ENCODE measurements at regions not wholly inside any gene's neighbourhood (a gene's known extent, or its start where the extent isn't known, plus 50 kb on each side); places are given as distances from the start of the nearest gene placed in this dataset.

DNA sequence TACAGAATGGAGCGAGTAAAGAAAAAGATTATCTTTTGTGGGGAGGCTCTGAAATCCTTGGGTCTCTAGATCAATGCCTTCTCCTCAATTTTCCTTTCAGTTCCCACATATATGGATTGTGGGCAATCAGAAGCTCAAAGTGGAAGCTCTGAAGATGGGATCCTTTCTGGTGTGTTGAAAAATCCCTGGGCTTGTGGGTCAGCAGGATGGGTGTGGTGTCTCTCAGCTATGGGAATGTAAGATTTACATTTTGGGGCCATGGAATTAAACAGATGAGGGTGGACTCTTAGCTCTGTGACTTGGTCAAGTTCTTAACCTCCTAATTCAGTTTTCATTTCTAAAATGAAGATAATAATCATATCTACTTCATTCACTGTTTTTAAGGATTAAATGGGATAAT, 231.9 kb upstream of the CA10 start:
- ATAC-seq (replicated peaks) = no peak
- Mint-ChIP-seq H3K27ac (no peak overlapping the region), H3K36me3 (peaks cover 0 to 1% of the 10 kb centered on the region in 2 donors), H3K27me3 (no peaks in the 10 kb centered on the region), H3K9me3 (peaks cover 0 to 7% of the 10 kb centered on the region in 2 donors), H3K4me3 (no peak overlapping the region), H3K4me1 (no peaks in the 10 kb centered on the region)
- DNase-seq = no peak

- ATAC-seq (replicated peaks) (no peak), DNase-seq (no peak)
- no peak overlapping the region for H3K27ac Mint-ChIP-seq
- H3K9me3 Mint-ChIP-seq = peaks cover 0 to 7% of the 10 kb centered on the region in 2 donors
- no peaks in the 10 kb centered on the region for H3K4me1 Mint-ChIP-seq
- peaks cover 0 to 1% of the 10 kb centered on the region in 2 donors for H3K36me3 Mint-ChIP-seq
- H3K27me3 Mint-ChIP-seq = no peaks in the 10 kb centered on the region
- no peak overlapping the region for H3K4me3 Mint-ChIP-seq
Observed at GRCh38 chr17:52389632-52390031, 231.1 kb upstream of the CA10 start.

GRCh38 chr17:52388941-52389340, 230.4 kb upstream of the CA10 start:
- no peak for ATAC-seq (replicated peaks)
- Mint-ChIP-seq H3K27ac (no peak overlapping the region), H3K9me3 (peaks cover 0 to 7% of the 10 kb centered on the region in 2 donors), H3K27me3 (no peaks in the 10 kb centered on the region), H3K4me1 (no peaks in the 10 kb centered on the region), H3K4me3 (no peak overlapping the region), H3K36me3 (peaks cover 0 to 1% of the 10 kb centered on the region in 2 donors)
- no peak for DNase-seq

DNA sequence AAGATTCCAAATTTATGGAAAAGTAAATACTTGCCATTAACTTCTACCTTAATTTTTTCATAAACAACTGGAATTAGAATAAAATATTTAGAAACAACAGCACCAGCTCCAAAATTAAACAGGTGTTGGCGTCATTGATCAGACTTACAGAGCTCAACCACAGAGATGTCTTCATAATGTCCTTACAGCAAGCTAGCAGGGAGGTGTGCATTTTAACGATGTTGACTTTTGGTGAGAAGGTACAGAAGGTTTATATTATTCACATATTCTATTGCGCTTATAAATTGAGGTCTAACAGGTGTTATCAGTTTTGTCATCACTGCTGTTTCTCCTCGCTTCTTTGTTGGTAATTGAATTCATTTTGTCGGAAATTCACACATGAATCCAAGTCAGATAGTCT, 226.2 kb upstream of the CA10 start:
- DNase-seq (no peak), ATAC-seq (replicated peaks) (no peak)
- Mint-ChIP-seq H3K27ac (no peak overlapping the region), H3K4me1 (no peaks in the 10 kb centered on the region), H3K27me3 (no peaks in the 10 kb centered on the region), H3K4me3 (no peak overlapping the region), H3K36me3 (peaks cover 0 to 1% of the 10 kb centered on the region in 2 donors), H3K9me3 (peaks cover 0 to 9% of the 10 kb centered on the region in 2 donors)

DNA sequence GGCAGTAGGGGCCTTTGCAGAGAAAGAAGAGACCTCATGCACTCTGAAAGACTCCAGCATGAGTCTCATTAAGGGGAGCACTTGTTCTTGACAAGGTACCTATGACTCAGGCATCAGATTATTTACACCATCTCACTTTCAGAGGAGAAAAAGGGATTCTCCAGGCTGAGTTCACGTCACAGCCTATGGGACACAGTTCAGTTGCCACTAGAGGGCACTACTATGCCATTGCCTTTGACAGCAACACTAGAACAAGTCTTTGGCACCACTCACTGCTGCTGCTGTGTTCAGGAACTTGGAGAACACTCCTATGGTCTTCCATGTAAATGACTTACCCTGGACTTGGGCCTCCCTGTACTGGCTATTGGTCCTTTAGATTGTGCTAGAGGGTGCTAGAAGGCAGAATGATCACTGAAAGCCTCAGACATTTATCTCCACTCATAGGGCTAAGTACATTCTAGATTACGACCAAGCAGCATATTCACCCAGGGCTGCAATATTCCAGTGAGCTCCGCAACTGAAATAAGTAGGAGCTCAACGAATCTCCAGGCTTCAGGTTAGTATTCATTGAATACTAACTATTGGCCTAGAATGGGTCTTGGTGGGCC, 225.1 kb upstream of the CA10 start:
- peak; percentile 6 for DNase-seq
- peak; percentile 80 to 81 for ATAC-seq (replicated peaks)
- Mint-ChIP-seq H3K4me3 (no peak overlapping the region), H3K36me3 (peaks cover 0 to 1% of the 10 kb centered on the region in 2 donors), H3K27ac (no peak overlapping the region), H3K9me3 (peaks cover 0 to 11% of the 10 kb centered on the region in 2 donors), H3K4me1 (no peaks in the 10 kb centered on the region), H3K27me3 (no peaks in the 10 kb centered on the region)

DNA sequence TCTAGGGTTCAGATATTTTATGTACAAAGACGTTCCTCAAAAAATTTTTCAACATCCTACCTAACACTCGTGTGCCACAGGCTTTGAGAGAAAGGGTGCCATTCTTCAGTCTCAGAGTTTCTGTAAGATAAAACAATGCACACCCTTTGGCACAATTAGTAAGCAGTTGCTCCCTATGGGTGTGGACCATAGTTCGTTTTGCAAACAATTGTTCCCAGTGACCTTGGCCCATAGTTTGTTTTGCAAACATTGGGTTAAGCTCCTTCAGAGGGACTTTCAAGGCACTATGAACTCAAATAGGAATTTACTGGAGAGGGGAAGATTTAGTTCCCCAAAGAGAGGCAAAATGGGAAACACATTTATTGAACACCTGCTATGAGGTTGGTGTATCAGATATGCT, 220.3 kb upstream of the CA10 start:
- H3K36me3 Mint-ChIP-seq = no peaks in the 10 kb centered on the region

DNA sequence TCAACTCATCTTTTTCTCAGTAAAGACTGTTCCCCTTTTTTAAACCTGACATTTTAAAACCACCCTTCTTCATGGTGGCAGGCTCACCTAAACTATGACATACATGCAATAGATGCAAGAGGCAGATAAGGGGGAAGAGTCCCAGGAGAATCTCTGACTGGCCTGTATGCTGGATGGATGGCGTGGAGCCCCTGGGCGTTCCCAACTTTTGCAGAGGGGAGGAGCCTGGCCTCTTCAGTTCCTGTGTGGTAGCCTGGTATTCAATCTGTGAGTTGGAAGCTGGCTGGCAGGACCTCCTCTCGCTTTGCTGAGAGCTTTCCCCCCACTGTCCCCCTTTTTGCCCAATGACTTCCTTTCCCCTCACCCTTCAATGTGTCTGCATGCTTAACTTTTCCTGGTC, 217.6 kb upstream of the CA10 start:
- DNase-seq = no peak
- no peak overlapping the region for H3K4me3 Mint-ChIP-seq
- H3K4me1 Mint-ChIP-seq = no peaks in the 10 kb centered on the region

More for the DNA sequence above, 220.3 kb upstream of the CA10 start:
- no peak overlapping the region for H3K27ac Mint-ChIP-seq
- H3K4me3 Mint-ChIP-seq = no peak overlapping the region
- no peaks in the 10 kb centered on the region for H3K4me1 Mint-ChIP-seq
- peaks cover 0 to 8% of the 10 kb centered on the region in 2 donors for H3K9me3 Mint-ChIP-seq
- ATAC-seq (replicated peaks) (no peak), DNase-seq (no peak)
- H3K27me3 Mint-ChIP-seq = no peaks in the 10 kb centered on the region

GRCh38 chr17:52368886-52369285, 210.4 kb upstream of the CA10 start:
- Mint-ChIP-seq H3K4me3 (no peak overlapping the region), H3K9me3 (no peaks in the 10 kb centered on the region), H3K27me3 (no peaks in the 10 kb centered on the region), H3K27ac (no peak overlapping the region), H3K36me3 (no peaks in the 10 kb centered on the region), H3K4me1 (no peaks in the 10 kb centered on the region)
- DNase-seq (no peak), ATAC-seq (replicated peaks) (no peak)

More for the DNA sequence above, 217.6 kb upstream of the CA10 start:
- Mint-ChIP-seq H3K27ac (no peak overlapping the region), H3K27me3 (no peaks in the 10 kb centered on the region), H3K36me3 (no peaks in the 10 kb centered on the region), H3K9me3 (peaks cover 0 to 6% of the 10 kb centered on the region in 2 donors)
- no peak for ATAC-seq (replicated peaks)

DNA sequence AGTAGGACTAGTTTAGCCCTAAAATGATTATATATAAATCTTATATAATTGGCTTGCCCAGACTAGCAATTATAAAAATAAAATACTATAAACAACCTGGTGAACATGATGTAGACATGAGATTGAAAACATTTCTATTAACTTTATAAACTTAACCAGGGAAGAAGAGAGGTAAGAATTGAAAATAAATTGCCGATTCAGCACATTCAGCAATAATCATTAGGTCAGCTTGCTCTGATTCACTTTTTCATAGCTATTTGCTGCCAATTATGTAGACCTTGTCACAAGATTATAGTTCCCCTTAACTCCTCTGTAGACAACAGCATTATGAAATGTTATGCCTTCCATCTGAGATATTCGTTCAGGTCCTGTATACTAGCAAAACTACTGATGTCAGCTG, 199.3 kb upstream of the CA10 start:
- Mint-ChIP-seq H3K4me1 (no peaks in the 10 kb centered on the region), H3K27me3 (no peaks in the 10 kb centered on the region), H3K27ac (no peak overlapping the region), H3K36me3 (no peaks in the 10 kb centered on the region), H3K9me3 (peaks cover 11 to 12% of the 10 kb centered on the region in 2 donors), H3K4me3 (no peak overlapping the region)
- ATAC-seq (replicated peaks) = no peak
- DNase-seq = no peak

GRCh38 chr17:52336796-52337195, 178.3 kb upstream of the CA10 start:
- Mint-ChIP-seq H3K9me3 (peaks cover 8 to 14% of the 10 kb centered on the region in 2 donors), H3K36me3 (no peaks in the 10 kb centered on the region), H3K4me3 (no peak overlapping the region), H3K27me3 (no peaks in the 10 kb centered on the region), H3K27ac (no peak overlapping the region), H3K4me1 (no peaks in the 10 kb centered on the region)
- no peak for ATAC-seq (replicated peaks)
- DNase-seq = no peak

DNA sequence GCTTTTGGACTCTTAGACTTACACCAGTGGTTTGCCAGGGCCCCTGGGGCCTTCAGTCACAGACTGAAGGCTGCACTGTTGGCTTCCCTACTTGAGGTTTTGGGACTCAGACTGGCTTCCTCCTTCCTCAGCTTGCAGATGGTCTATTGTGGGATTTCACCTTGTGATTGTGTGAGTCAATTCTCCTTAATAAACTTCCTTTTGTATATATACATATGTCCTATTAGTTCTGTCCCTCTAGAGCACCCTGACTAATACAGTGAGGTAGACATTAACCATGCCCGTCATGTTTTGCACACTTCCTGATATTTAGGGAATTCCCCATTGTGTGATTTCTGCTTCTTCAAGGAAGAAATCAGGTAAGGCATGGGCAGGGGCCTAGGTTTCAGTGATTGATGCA, 147.8 kb upstream of the CA10 start:
- DNase-seq (peak; percentile 5), ATAC-seq (replicated peaks) (peak; percentile 66 to 94)
- Mint-ChIP-seq H3K9me3 (peaks cover 4 to 6% of the 10 kb centered on the region in 2 donors), H3K4me3 (no peak overlapping the region), H3K4me1 (peaks cover 0 to 2% of the 10 kb centered on the region in 2 donors), H3K27ac (no peak overlapping the region), H3K27me3 (no peaks in the 10 kb centered on the region), H3K36me3 (no peaks in the 10 kb centered on the region)

GRCh38 chr17:52298881-52299280, 140.4 kb upstream of the CA10 start:
- Mint-ChIP-seq H3K4me3 (no peak overlapping the region), H3K36me3 (no peaks in the 10 kb centered on the region), H3K4me1 (no peaks in the 10 kb centered on the region), H3K27ac (no peak overlapping the region), H3K27me3 (no peaks in the 10 kb centered on the region), H3K9me3 (peaks cover 0 to 2% of the 10 kb centered on the region in 2 donors)
- DNase-seq = no peak
- ATAC-seq (replicated peaks) = no peak

DNA sequence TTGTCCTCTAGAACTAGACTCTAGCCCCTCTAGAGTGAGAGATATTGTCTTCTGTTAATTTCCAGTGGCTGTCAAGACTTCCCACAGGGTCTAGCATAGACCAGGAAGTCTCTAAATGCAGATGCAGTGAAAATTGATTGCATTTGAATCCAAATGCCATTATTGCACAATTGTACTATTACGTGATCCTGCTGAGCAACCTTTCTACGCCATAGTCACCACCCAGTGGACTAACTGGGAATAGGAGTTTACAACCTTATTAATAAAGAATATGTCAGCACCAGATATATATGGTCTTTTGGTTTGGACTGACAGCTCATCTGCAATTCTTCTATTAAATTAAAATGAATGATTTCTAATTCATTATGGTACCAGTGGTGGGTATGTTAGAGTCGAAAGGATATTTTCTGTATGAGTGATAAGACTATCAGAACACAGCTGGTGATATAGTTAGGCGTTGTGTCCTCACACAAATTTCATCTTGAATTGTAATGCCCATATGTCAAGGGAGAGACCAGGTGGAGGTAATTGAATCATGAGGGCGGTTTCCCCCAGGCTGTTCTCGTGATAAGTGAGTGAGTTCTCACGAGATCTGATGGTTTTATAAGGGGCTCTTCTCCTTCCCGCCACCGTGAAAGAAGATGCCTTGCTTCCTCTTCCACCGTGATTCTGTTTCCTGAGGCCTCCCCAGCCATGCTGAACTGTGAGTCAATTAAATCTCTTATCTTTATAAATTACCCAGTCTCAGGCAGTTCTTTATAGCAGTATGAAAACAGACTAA, 138.9 kb upstream of the CA10 start:
- no peak overlapping the region for H3K27ac Mint-ChIP-seq
- H3K4me3 Mint-ChIP-seq = no peak overlapping the region
- ATAC-seq (replicated peaks) (no peak), DNase-seq (no peak)
- no peaks in the 10 kb centered on the region for H3K27me3 Mint-ChIP-seq
- H3K9me3 Mint-ChIP-seq = peaks cover 0 to 2% of the 10 kb centered on the region in 2 donors
- no peaks in the 10 kb centered on the region for H3K4me1 Mint-ChIP-seq
- H3K36me3 Mint-ChIP-seq = no peaks in the 10 kb centered on the region

DNA sequence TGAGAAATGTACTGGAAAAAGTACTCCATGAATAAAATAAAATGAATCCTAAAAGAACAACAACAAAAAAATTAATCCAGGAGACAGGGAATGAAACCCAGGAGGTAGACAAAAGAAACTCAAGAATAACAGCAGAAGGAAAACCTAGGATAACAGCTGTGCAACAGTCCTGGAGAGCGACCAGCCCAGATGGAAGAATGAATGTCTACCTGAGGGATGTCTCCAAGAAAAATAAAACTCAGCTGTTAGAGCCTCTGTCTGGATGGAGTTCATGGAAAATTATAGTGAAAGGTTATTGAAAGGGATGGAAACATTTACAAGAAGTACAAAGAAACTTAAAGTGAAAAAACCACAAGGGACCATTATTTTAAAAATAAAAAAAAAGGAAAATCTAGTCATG, 135.8 kb upstream of the CA10 start:
- Mint-ChIP-seq H3K27me3 (no peaks in the 10 kb centered on the region), H3K36me3 (no peaks in the 10 kb centered on the region), H3K27ac (no peak overlapping the region), H3K4me1 (no peaks in the 10 kb centered on the region), H3K9me3 (peaks cover 0 to 2% of the 10 kb centered on the region in 2 donors), H3K4me3 (no peak overlapping the region)
- ATAC-seq (replicated peaks) (no peak), DNase-seq (no peak)

DNA sequence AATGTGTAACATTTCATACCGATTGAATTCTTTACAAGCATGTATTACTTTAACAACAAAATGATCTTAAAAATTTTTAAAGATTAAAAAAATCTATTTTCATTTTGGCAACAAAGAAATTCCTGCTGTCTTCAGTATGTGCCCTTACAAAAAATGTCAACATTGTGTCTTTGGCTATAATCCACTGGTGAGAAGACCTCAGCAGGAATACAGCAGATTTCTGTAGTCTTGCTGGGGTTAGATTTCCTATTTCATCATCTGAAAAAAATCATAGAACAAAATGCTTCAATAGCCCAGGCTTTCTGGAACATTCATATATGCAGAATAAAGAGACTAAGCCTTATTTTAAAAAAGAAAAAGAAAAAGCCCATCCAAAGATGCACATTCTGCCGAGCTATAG, 129.1 kb upstream of the CA10 start:
- Mint-ChIP-seq H3K27me3 (no peaks in the 10 kb centered on the region), H3K9me3 (peaks cover 1 to 5% of the 10 kb centered on the region in 2 donors), H3K4me1 (no peaks in the 10 kb centered on the region), H3K27ac (no peak overlapping the region), H3K4me3 (no peak overlapping the region), H3K36me3 (no peaks in the 10 kb centered on the region)
- DNase-seq = no peak
- ATAC-seq (replicated peaks) = no peak
